SK-N-SH (cell line): ENCODE measurements at regions not wholly inside any gene's neighbourhood (a gene's known extent, or its start where the extent isn't known, plus 50 kb on each side); places are given as distances from the start of the nearest gene placed in this dataset.
A peak's percentile ranks its signal among the peaks of the same experiment; 100 is the strongest.

Experiments used
- CTCF ChIA-PET: fragments of 300-600, 350-600 bp; formaldehyde crosslinking; extraction: SDS; loops from one replicate; lab custom pipeline; 2021; lab: Yijun Ruan, JAX
- POLR2A ChIA-PET: fragments of 350-600 bp; sonication (Branson Sonifier 250); formaldehyde crosslinking; extraction: SDS; loops from one replicate; lab custom pipeline; 2020; ENCODE audit warnings: antibody characterized with exemption, inconsistent platforms; lab: Yijun Ruan, JAX
- DNase-seq: peaks from one replicate; pipeline ENCODE4 v3.0.0; 2012
- H2AFZ ChIP-seq: fragments of 200-600 bp; sonication (generic); 2 replicates; pipeline ENCODE4 v1.8.1; 2016; ENCODE audit warnings: antibody characterized with exemption, mild to moderate bottlenecking, low read depth
- H3F3A ChIP-seq: fragments of 200-600 bp; sonication (generic); replicated peaks from 2 replicates; pipeline ENCODE3; 2016; ENCODE audit warnings: antibody characterized with exemption, mild to moderate bottlenecking; ENCODE audit not compliant: insufficient read depth
- H3K27ac ChIP-seq, 2 experiments: fragments of 200-500 bp in 1 of 2; fragments of 200-600 bp in 1 of 2; sonication (Bioruptor generic) in 1 of 2; sonication (generic), shearing (Covaris generic) in 1 of 2; 2 replicates each; pipeline versions ENCODE4 v1.5.1 to v1.6.1; 2014 to 2016; ENCODE audit warnings: low read depth in 2 of 2, inconsistent platforms in 1 of 2, low read length in 1 of 2, mild to moderate bottlenecking in 1 of 2, mixed read lengths in 1 of 2
- H3K27me3 ChIP-seq: fragments of 200-600 bp; sonication (generic), shearing (Covaris generic); 2 replicates; pipeline ENCODE4 v1.6.1; 2016; ENCODE audit warnings: mixed run types; ENCODE audit not compliant: insufficient read depth
- H3K36me3 ChIP-seq, 2 experiments: fragments of 200-500 bp in 1 of 2; fragments of 200-600 bp in 1 of 2; sonication (Bioruptor generic) in 1 of 2; sonication (generic) in 1 of 2; replicated peaks in 1 of 2; 2 replicates each; pipeline versions ENCODE3 to v1.5.1; 2014 to 2016; ENCODE audit warnings: low read length in 1 of 2, mild to moderate bottlenecking in 1 of 2; ENCODE audit not compliant: insufficient read depth in 2 of 2, control insufficient read depth in 1 of 2
- H3K4me1 ChIP-seq, 2 experiments: fragments of 200-500 bp in 1 of 2; fragments of 200-600 bp in 1 of 2; sonication (Bioruptor generic) in 1 of 2; sonication (generic), shearing (Covaris generic) in 1 of 2; 2 replicates each; pipeline versions ENCODE4 v1.5.1 to v1.6.1; 2014 to 2016; ENCODE audit warnings: low read depth in 1 of 2, low read length in 1 of 2, mixed run types in 1 of 2; ENCODE audit not compliant: insufficient read depth in 2 of 2, control insufficient read depth in 1 of 2
- H3K4me2 ChIP-seq: fragments of 200-600 bp; sonication (generic), shearing (Covaris generic); 2 replicates; pipeline ENCODE4 v1.6.1; 2017; ENCODE audit warnings: mixed run types
- H3K4me3 ChIP-seq, 2 experiments: fragments of 200-500 bp in 1 of 2; fragments of 200-600 bp in 1 of 2; sonication (Bioruptor generic) in 1 of 2; sonication (generic), shearing (Covaris generic) in 1 of 2; 2 replicates each; pipeline versions ENCODE4 v1.5.1 to v1.8.1; 2014 to 2016; ENCODE audit warnings: low read depth in 2 of 2, inconsistent platforms in 1 of 2, low read length in 1 of 2, mild to moderate bottlenecking in 1 of 2, mixed read lengths in 1 of 2, moderate library complexity in 1 of 2
- H3K79me2 ChIP-seq: fragments of 200-600 bp; sonication (generic); 2 replicates; pipeline ENCODE4 v1.8.1; 2017; ENCODE audit warnings: mild to moderate bottlenecking; ENCODE audit not compliant: insufficient read depth
- H3K9ac ChIP-seq: fragments of 200-600 bp; sonication (generic); 2 replicates; pipeline ENCODE4 v1.6.1; 2017; ENCODE audit warnings: mixed run types
- H3K9me2 ChIP-seq: fragments of 200-600 bp; sonication (generic); 2 replicates; pipeline ENCODE4 v1.6.1; 2017; ENCODE audit warnings: mixed run types
- H3K9me3 ChIP-seq: fragments of 200-600 bp; sonication (generic); 2 replicates; pipeline ENCODE4 v1.6.1; 2017; ENCODE audit warnings: mixed run types, mild to moderate bottlenecking, moderate library complexity
- H4K20me1 ChIP-seq: fragments of 200-600 bp; sonication (generic); 2 replicates; pipeline ENCODE4 v1.6.1; 2017; ENCODE audit warnings: mild to moderate bottlenecking, mixed run types; ENCODE audit not compliant: insufficient read depth
- ELF1 ChIP-seq: IDR thresholded peaks from 2 replicates; pipeline ENCODE4 v1.4.0; 2012
- EZH2phosphoT487 ChIP-seq: fragments of 200-600 bp; sonication (generic); IDR thresholded peaks from 2 replicates; pipeline ENCODE4 v1.6.1; 2017; ENCODE audit warnings: low read depth, mixed run types, mild to moderate bottlenecking, antibody characterized with exemption, moderate library complexity, borderline replicate concordance
- FOSL2 ChIP-seq: IDR thresholded peaks from 2 replicates; pipeline ENCODE4 v1.4.0; 2012; ENCODE audit warnings: low read depth, mild to moderate bottlenecking, moderate library complexity, borderline replicate concordance
- GABPA ChIP-seq: IDR thresholded peaks from 2 replicates; pipeline ENCODE4 v1.4.0; 2012; ENCODE audit warnings: low read depth, mild to moderate bottlenecking
- JUND ChIP-seq: IDR thresholded peaks from 2 replicates; pipeline ENCODE4 v1.4.0; 2012
- MEF2A ChIP-seq: IDR thresholded peaks from 2 replicates; pipeline ENCODE4 v1.4.0; 2012; ENCODE audit warnings: low read depth, borderline replicate concordance
- MXI1 ChIP-seq: IDR thresholded peaks from 2 replicates; pipeline ENCODE4 v1.6.1; 2012; ENCODE audit warnings: mild to moderate bottlenecking, low read depth, low read length, improper control_type of control experiment
- POLR2AphosphoS5 ChIP-seq: IDR thresholded peaks from 2 replicates; pipeline ENCODE4 v1.6.1; 2012; ENCODE audit warnings: low read depth, low read length
- RCOR1 ChIP-seq: fragments of 150-350 bp; IDR thresholded peaks from 2 replicates; pipeline ENCODE4 v1.6.1; 2017; ENCODE audit warnings: antibody characterized with exemption, low read length
- SIN3A ChIP-seq: IDR thresholded peaks from 2 replicates; pipeline ENCODE4 v1.6.1; 2012; ENCODE audit warnings: low read depth, mild to moderate bottlenecking, low read length, moderate library complexity, borderline replicate concordance
- SMC3 ChIP-seq: IDR thresholded peaks from 2 replicates; pipeline ENCODE4 v1.6.1; 2012; ENCODE audit warnings: low read depth, low read length, improper control_type of control experiment
- TCF12 ChIP-seq: IDR thresholded peaks from 2 replicates; pipeline ENCODE4 v1.4.0; 2012
- TEAD4 ChIP-seq: IDR thresholded peaks from 2 replicates; pipeline ENCODE4 v1.4.0; 2012; ENCODE audit warnings: mild to moderate bottlenecking, borderline replicate concordance; ENCODE audit not compliant: insufficient read depth
- USF1 ChIP-seq: IDR thresholded peaks from 2 replicates; pipeline ENCODE4 v1.4.0; 2012; ENCODE audit warnings: low read depth, borderline replicate concordance
- YY1 ChIP-seq: IDR thresholded peaks from 2 replicates; pipeline ENCODE4 v1.4.0; 2012; ENCODE audit warnings: low read depth, mild to moderate bottlenecking
- WGBS: methylation state at CpG from one replicate; pipeline ENCODE4 v1.1.6; 2017; ENCODE audit warnings: low lambda C conversion rate; 5-methylcytosine and 5-hydroxymethylcytosine counted together
- TF ChIP-seq, protein P1 (sequence below): fragments of 200-600 bp; sonication (generic); IDR thresholded peaks from 2 replicates; pipeline ENCODE4 v1.6.1; 2017; ENCODE audit warnings: antibody characterized with exemption, mild to moderate bottlenecking, moderate library complexity
- TF ChIP-seq, protein P2 (sequence below): IDR thresholded peaks from 2 replicates; pipeline ENCODE4 v1.6.1; 2012; ENCODE audit warnings: mild to moderate bottlenecking, low read depth, low read length, moderate library complexity

DNA sequence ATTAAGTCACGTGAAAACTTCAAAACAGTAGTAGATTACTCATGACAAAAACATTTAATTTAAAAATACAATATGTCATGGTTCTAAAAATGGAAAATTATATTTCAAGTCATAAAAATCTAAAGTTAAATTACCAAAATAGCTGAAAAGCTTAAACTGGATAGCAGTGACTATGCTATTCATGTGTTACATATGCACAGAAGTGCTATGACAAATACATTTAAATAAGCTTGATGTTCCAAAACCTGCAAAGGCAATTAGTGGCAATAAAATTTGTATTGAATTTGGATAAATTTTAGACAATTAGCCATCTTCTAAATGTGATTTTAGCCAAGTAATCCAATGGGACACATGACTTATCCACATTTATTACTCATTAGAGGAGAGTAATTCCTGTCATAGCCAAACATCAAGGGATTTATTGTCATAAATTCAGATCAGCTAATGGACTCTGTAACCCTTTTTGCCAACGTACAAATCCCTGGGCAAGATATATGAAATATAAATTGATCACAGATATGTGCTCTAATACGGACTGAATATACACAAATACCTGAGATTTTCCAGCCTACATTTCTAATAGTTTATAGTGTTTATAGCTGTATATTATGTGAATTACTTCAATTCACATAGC is 419.4 kb downstream of the ISL1 start:
- no peak overlapping the region for H3K9ac ChIP-seq
- H3K9me2 ChIP-seq: no peaks in the 10 kb centered on the region
- ChIA-PET CTCF (no interaction called here), POLR2A (no interaction called here)
- H4K20me1 ChIP-seq: no peaks in the 10 kb centered on the region
- H3K9me3 ChIP-seq: no peaks in the 10 kb centered on the region
- H3K79me2 ChIP-seq: no peaks in the 10 kb centered on the region
- no peaks in the 10 kb centered on the region for H3F3A ChIP-seq
- H3K27ac ChIP-seq: peak overlapping the region in 1 of 2 experiments; percentile 64; a peak in 2 of 4 replicates
- no peak overlapping the region for H2AFZ ChIP-seq
- no peaks in the 10 kb centered on the region for H3K36me3 ChIP-seq
- no peak overlapping the region for H3K4me2 ChIP-seq
- no peak for DNase-seq
- TF ChIP-seq RCOR1 (no peak), POLR2AphosphoS5 (no peak), GABPA (no peak), ELF1 (no peak), SMC3 (no peak), MEF2A (no peak), YY1 (no peak), JUND (no peak)
- TF ChIP-seq, protein P1, sequence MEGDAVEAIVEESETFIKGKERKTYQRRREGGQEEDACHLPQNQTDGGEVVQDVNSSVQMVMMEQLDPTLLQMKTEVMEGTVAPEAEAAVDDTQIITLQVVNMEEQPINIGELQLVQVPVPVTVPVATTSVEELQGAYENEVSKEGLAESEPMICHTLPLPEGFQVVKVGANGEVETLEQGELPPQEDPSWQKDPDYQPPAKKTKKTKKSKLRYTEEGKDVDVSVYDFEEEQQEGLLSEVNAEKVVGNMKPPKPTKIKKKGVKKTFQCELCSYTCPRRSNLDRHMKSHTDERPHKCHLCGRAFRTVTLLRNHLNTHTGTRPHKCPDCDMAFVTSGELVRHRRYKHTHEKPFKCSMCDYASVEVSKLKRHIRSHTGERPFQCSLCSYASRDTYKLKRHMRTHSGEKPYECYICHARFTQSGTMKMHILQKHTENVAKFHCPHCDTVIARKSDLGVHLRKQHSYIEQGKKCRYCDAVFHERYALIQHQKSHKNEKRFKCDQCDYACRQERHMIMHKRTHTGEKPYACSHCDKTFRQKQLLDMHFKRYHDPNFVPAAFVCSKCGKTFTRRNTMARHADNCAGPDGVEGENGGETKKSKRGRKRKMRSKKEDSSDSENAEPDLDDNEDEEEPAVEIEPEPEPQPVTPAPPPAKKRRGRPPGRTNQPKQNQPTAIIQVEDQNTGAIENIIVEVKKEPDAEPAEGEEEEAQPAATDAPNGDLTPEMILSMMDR: no peak
- TF ChIP-seq, all 33 proteins: peak for 0
- Histone ChIP-seq H3K4me1 (peaks cover 0 to 4% of the 10 kb centered on the region in 2 experiments; a peak in 2 of 4 replicates), H3K4me3 (no peak overlapping the region), H3K27me3 (no peaks in the 10 kb centered on the region)
- WGBS: 72% methylated on average over 3 of the region's 3 CpGs

DNA sequence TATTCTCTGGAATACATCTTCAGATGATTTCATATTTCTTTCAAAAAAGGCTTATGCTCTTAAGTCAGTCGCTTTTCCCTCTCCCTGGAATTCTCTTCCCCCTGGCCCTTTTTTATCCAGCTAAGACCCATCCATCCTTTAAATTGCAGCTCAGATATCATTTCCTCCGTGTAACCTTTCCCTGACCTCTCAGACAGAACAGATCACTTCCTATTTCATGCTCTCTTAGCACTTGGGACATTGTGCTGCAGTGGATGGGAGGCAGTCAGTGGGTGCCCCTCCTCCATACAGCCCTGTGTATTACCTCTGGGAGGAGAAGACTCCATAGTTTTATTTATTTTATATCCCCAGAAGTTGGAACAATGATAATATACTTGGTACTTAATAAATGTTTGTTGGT is 423.4 kb downstream of the ISL1 start:
- no peaks in the 10 kb centered on the region for H4K20me1 ChIP-seq
- no peak for DNase-seq
- WGBS: 75% methylated on average over 2 of the region's 2 CpGs
- TF ChIP-seq, protein P2, sequence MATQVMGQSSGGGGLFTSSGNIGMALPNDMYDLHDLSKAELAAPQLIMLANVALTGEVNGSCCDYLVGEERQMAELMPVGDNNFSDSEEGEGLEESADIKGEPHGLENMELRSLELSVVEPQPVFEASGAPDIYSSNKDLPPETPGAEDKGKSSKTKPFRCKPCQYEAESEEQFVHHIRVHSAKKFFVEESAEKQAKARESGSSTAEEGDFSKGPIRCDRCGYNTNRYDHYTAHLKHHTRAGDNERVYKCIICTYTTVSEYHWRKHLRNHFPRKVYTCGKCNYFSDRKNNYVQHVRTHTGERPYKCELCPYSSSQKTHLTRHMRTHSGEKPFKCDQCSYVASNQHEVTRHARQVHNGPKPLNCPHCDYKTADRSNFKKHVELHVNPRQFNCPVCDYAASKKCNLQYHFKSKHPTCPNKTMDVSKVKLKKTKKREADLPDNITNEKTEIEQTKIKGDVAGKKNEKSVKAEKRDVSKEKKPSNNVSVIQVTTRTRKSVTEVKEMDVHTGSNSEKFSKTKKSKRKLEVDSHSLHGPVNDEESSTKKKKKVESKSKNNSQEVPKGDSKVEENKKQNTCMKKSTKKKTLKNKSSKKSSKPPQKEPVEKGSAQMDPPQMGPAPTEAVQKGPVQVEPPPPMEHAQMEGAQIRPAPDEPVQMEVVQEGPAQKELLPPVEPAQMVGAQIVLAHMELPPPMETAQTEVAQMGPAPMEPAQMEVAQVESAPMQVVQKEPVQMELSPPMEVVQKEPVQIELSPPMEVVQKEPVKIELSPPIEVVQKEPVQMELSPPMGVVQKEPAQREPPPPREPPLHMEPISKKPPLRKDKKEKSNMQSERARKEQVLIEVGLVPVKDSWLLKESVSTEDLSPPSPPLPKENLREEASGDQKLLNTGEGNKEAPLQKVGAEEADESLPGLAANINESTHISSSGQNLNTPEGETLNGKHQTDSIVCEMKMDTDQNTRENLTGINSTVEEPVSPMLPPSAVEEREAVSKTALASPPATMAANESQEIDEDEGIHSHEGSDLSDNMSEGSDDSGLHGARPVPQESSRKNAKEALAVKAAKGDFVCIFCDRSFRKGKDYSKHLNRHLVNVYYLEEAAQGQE: no peak
- no peak for TF ChIP-seq TCF12
- no peak for TF ChIP-seq EZH2phosphoT487
- TF ChIP-seq RCOR1: no peak
- TF ChIP-seq GABPA: no peak
- no peak for TF ChIP-seq FOSL2
- no peak for TF ChIP-seq USF1
- no peak for TF ChIP-seq SIN3A
- TF ChIP-seq YY1: no peak
- TF ChIP-seq TEAD4: no peak
- TF ChIP-seq MXI1: no peak
- TF ChIP-seq POLR2AphosphoS5: no peak
- TF ChIP-seq, all 33 proteins: peak for 0
- H3K9me3 ChIP-seq: no peaks in the 10 kb centered on the region
- no peaks in the 10 kb centered on the region for H3K79me2 ChIP-seq
- ChIA-PET CTCF (no interaction called here), POLR2A (no interaction called here)
- no peaks in the 10 kb centered on the region for H3K27me3 ChIP-seq
- H3K36me3 ChIP-seq: no peaks in the 10 kb centered on the region
- peaks cover 12% of the 10 kb centered on the region for H3F3A ChIP-seq
- H2AFZ ChIP-seq: no peak overlapping the region
- H3K9ac ChIP-seq: no peak overlapping the region
- H3K4me1 ChIP-seq: peaks cover 0 to 17% of the 10 kb centered on the region in 2 experiments; a peak in 2 of 4 replicates
- H3K9me2 ChIP-seq: no peaks in the 10 kb centered on the region
- H3K4me3 ChIP-seq: no peak overlapping the region
- H3K4me2 ChIP-seq: no peak overlapping the region
- H3K27ac ChIP-seq: no peak overlapping the region
